B cell (primary cell): ENCODE measurements at regions not wholly inside any gene's neighbourhood (a gene's known extent, or its start where the extent isn't known, plus 50 kb on each side); places are given as distances from the start of the nearest gene placed in this dataset.

ENCODE experiments used
- ATAC-seq: fragments of 200-7000 bp; cut with Tn5 transposase; one replicate; pipeline ENCODE4 v1.10.0; 2021; ENCODE audit warnings: low read depth, mild to moderate bottlenecking, moderate number of reproducible peaks, moderate library complexity
- CTCF ChIA-PET: fragments of 350-600 bp; sonication (Branson Sonifier 250); formaldehyde crosslinking; loops from one replicate; lab custom pipeline; 2021; ENCODE audit warnings: antibody characterized with exemption, inconsistent platforms; lab: Charles Lee
- POLR2A ChIA-PET: fragments of 350-600 bp; sonication (Branson Sonifier 250); formaldehyde crosslinking; loops from one replicate; lab custom pipeline; 2021; ENCODE audit warnings: antibody characterized with exemption; lab: Charles Lee
- DNase-seq: peaks from one replicate; pipeline ENCODE4 v3.0.0; 2013
- H2AFZ ChIP-seq: 2 replicates; pipeline ENCODE4 v1.6.1; 2012; ENCODE audit warnings: mild to moderate bottlenecking, low read depth, low read length; ENCODE audit not compliant: insufficient read depth, poor library complexity, severe bottlenecking
- H3K27ac ChIP-seq, 2 donors: 1 replicate in 1 of 2; 2 replicates in 1 of 2; pipeline ENCODE4 v1.5.1; 2012 to 2013; ENCODE audit warnings: low read length in 2 of 2, mild to moderate bottlenecking in 2 of 2, moderate library complexity in 1 of 2
- H3K27me3 ChIP-seq, 4 experiments: fragments of 200-600 bp in 1 of 4; sonication (generic) in 1 of 4; replicated peaks in 1 of 4; 1 replicate in 2 of 4; 2 replicates in 2 of 4; pipeline versions ENCODE4 v1.6.1 to v1.7.0; 2013 to 2016; ENCODE audit warnings: low read length in 3 of 4, mild to moderate bottlenecking in 2 of 4, mixed read lengths in 1 of 4, moderate library complexity in 1 of 4; ENCODE audit not compliant: insufficient read depth in 4 of 4, control insufficient read depth in 3 of 4; ENCODE audit errors: control extremely low read depth in 1 of 4
- H3K36me3 ChIP-seq, 2 experiments: replicated peaks in 1 of 2; 1 replicate in 1 of 2; 2 replicates in 1 of 2; pipeline versions ENCODE4 v1.6.1 to v1.7.1; 2013; ENCODE audit warnings: low read length in 1 of 2; ENCODE audit not compliant: insufficient read depth in 2 of 2, control insufficient read depth in 1 of 2; ENCODE audit errors: control extremely low read depth in 1 of 2, extremely low read depth in 1 of 2
- H3K4me1 ChIP-seq, 2 donors: fragments of 200-600 bp in 1 of 2; sonication (generic) in 1 of 2; 1 replicate in 1 of 2; 2 replicates in 1 of 2; pipeline versions ENCODE4 v1.5.1 to v1.6.1; 2013 to 2017; ENCODE audit warnings: low read length in 2 of 2; ENCODE audit not compliant: control insufficient read depth in 2 of 2, insufficient read depth in 2 of 2
- H3K4me2 ChIP-seq: replicated peaks from 2 replicates; pipeline ENCODE3; 2012; ENCODE audit warnings: mild to moderate bottlenecking, low read depth, low read length; ENCODE audit not compliant: poor library complexity, severe bottlenecking
- H3K4me3 ChIP-seq, 5 experiments: fragments of 200-600 bp in 1 of 5; sonication (generic) in 1 of 5; 1 replicate in 3 of 5; 2 replicates in 2 of 5; pipeline versions ENCODE4 v1.5.1 to v1.7.0; 2011 to 2016; ENCODE audit warnings: low read length in 4 of 5, mild to moderate bottlenecking in 4 of 5, low read depth in 2 of 5, control low read depth in 1 of 5, moderate library complexity in 1 of 5; ENCODE audit not compliant: insufficient read depth in 1 of 5; ENCODE audit errors: control extremely low read depth in 1 of 5, extremely low read depth in 1 of 5
- H3K79me2 ChIP-seq: fragments of 200-600 bp; sonication (generic); one replicate; pipeline ENCODE4 v1.6.0; 2016; ENCODE audit warnings: low read length; ENCODE audit not compliant: control insufficient read depth, insufficient read depth
- H3K9ac ChIP-seq: fragments of 200-600 bp; sonication (generic); 2 replicates; pipeline ENCODE4 v1.6.1; 2017; ENCODE audit warnings: mild to moderate bottlenecking, low read length, moderate library complexity
- H3K9me3 ChIP-seq, 3 donors: one replicate each; pipeline versions ENCODE4 v1.6.1 to v1.7.1; 2013; ENCODE audit warnings: low read length in 2 of 3; ENCODE audit not compliant: control insufficient read depth in 2 of 3, insufficient read depth in 1 of 3; ENCODE audit errors: control extremely low read depth in 1 of 3
- H4K20me1 ChIP-seq: 2 replicates; pipeline ENCODE4 v1.6.0; 2012; ENCODE audit warnings: mild to moderate bottlenecking, low read length; ENCODE audit not compliant: insufficient read depth, control insufficient read depth, poor library complexity, severe bottlenecking
- H3K27ac Mint-ChIP-seq: one replicate; pipeline ENCODE4 v1.8.0; 2021; ENCODE audit warnings: mixed read lengths
- H3K27me3 Mint-ChIP-seq: one replicate; pipeline ENCODE4 v1.8.0; 2021; ENCODE audit warnings: mixed read lengths
- H3K4me1 Mint-ChIP-seq: one replicate; pipeline ENCODE4 v1.8.0; 2021; ENCODE audit warnings: mixed read lengths
- H3K4me3 Mint-ChIP-seq: one replicate; pipeline ENCODE4 v1.8.0; 2021; ENCODE audit warnings: mixed read lengths
- H3K9me3 Mint-ChIP-seq: one replicate; pipeline ENCODE4 v1.8.0; 2022; ENCODE audit warnings: mixed read lengths; ENCODE audit not compliant: insufficient read depth
- EZH2 ChIP-seq: IDR thresholded peaks from 2 replicates; pipeline ENCODE4 v1.6.1; 2012; ENCODE audit warnings: borderline replicate concordance, low read depth, mild to moderate bottlenecking, moderate library complexity, low read length; ENCODE audit not compliant: insufficient read depth, poor library complexity, severe bottlenecking
- WGBS: methylation state at CpG from one replicate; pipeline ENCODE4 v1.1.5; 2013; ENCODE audit warnings: missing lambda C conversion rate; ENCODE audit not compliant: insufficient coverage; 5-methylcytosine and 5-hydroxymethylcytosine counted together
- intact Hi-C: fragments of 100-400 bp; cut with micrococcal nuclease; formaldehyde crosslinking; loops from one replicate; pipeline ENCODE4 v1.10.0; 2022
- TF ChIP-seq, protein P1 (sequence below): fragments of 200-600 bp; IDR thresholded peaks from one replicate; pipeline ENCODE4 v1.8.0; 2022; ENCODE audit warnings: antibody characterized with exemption, mild to moderate bottlenecking

DNA sequence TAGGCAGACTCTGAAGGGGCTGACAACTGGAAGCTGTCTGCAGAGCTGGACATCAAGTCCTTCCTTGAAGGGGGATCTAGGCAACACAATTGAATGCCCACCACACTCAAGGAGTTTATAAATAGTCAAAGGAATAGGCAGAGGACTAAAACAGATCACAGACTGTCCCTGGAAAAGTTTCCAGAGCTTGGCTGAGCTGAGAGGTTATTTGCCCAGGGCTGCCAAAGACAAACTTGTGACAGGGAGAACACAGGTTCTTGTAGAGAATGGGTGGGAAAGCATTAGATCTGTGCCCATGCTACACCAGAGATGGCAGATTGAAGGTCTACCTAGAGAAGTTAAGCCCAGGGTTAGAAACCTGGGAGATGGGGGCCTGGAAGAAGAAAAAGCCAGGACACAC, 344.6 kb downstream of the MID1IP1 start:
- Histone ChIP-seq H3K4me2 (no peak overlapping the region), H3K27ac (peak overlapping the region; percentile 97 to 99), H3K79me2 (no peaks in the 10 kb centered on the region), H3K4me1 (peaks cover 48 to 63% of the 10 kb centered on the region in 2 donors), H3K36me3 (no peaks in the 10 kb centered on the region), H2AFZ (no peak overlapping the region), H3K4me3 (no peak overlapping the region), H3K27me3 (no peaks in the 10 kb centered on the region), H3K9me3 (no peaks in the 10 kb centered on the region), H3K9ac (no peak overlapping the region), H4K20me1 (no peaks in the 10 kb centered on the region)
- no peak overlapping the region for H3K4me3 Mint-ChIP-seq
- H3K9me3 Mint-ChIP-seq, result no peaks in the 10 kb centered on the region
- no peaks in the 10 kb centered on the region for H3K27me3 Mint-ChIP-seq
- no peak overlapping the region for H3K27ac Mint-ChIP-seq
- DNase-seq (no peak), ATAC-seq (no peak)
- intact Hi-C loops, result loop anchor here (2.0 to 10.0 kb wide), 2 partner anchors 99 to 345 kb away; partner anchors contain the start of gene MID1IP1
- POLR2A ChIA-PET, result interaction anchor here (1.5 to 1.9 kb wide), 2 partner anchors 11 to 266 kb away, joined by 5 read pairs; no protein-coding TSS in a partner anchor
- H3K4me1 Mint-ChIP-seq, result peaks cover 68% of the 10 kb centered on the region
- TF ChIP-seq, protein P1, sequence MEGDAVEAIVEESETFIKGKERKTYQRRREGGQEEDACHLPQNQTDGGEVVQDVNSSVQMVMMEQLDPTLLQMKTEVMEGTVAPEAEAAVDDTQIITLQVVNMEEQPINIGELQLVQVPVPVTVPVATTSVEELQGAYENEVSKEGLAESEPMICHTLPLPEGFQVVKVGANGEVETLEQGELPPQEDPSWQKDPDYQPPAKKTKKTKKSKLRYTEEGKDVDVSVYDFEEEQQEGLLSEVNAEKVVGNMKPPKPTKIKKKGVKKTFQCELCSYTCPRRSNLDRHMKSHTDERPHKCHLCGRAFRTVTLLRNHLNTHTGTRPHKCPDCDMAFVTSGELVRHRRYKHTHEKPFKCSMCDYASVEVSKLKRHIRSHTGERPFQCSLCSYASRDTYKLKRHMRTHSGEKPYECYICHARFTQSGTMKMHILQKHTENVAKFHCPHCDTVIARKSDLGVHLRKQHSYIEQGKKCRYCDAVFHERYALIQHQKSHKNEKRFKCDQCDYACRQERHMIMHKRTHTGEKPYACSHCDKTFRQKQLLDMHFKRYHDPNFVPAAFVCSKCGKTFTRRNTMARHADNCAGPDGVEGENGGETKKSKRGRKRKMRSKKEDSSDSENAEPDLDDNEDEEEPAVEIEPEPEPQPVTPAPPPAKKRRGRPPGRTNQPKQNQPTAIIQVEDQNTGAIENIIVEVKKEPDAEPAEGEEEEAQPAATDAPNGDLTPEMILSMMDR, result no peak
- CTCF ChIA-PET, result no interaction called here

DNA sequence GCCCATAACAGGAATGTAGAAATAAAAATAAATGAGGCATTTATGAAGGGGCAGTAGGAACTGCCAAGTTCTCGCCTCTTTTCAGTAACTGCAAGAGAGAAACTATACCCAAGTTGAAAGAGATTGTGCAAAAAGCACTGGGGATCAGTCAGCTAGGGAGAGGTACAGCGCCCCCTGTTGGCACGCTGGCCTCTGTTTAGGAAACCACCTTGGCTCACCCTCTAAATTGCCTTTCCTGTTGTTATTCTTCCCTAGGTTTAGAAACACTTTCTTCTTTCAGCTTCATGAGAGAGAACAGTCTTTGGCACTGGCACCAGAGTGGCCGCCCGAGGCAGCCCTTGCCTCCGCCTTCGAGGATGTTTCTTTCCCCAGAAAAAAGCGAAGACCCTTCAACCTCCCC, 348.5 kb downstream of the MID1IP1 start:
- no peaks in the 10 kb centered on the region for H3K36me3 ChIP-seq
- Mint-ChIP-seq H3K27me3 (no peaks in the 10 kb centered on the region), H3K9me3 (no peaks in the 10 kb centered on the region), H3K27ac (no peak overlapping the region), H3K4me3 (no peak overlapping the region), H3K4me1 (peaks cover 52% of the 10 kb centered on the region)
- ATAC-seq (no peak), DNase-seq (peak; percentile 72)
- H3K9me3 ChIP-seq, result no peaks in the 10 kb centered on the region
- H2AFZ ChIP-seq, result no peak overlapping the region
- intact Hi-C loops, result loop anchor here (1.0 to 10.0 kb wide), 4 partner anchors 14 to 395 kb away; no protein-coding TSS in a partner anchor
- no peak overlapping the region for H3K27ac ChIP-seq
- H3K4me2 ChIP-seq, result no peak overlapping the region
- H3K9ac ChIP-seq, result no peak overlapping the region
- WGBS, result 0% methylated on average over 2 of the region's 8 CpGs
- TF ChIP-seq, protein P1, result peak; percentile 66
- TF ChIP-seq EZH2, result no peak
- POLR2A ChIA-PET, result no interaction called here
- H3K27me3 ChIP-seq, result no peaks in the 10 kb centered on the region
- no peaks in the 10 kb centered on the region for H3K79me2 ChIP-seq
- no peak overlapping the region for H3K4me3 ChIP-seq
- H4K20me1 ChIP-seq, result no peaks in the 10 kb centered on the region
- peaks cover 35 to 46% of the 10 kb centered on the region in 2 donors for H3K4me1 ChIP-seq
- CTCF ChIA-PET, result interaction anchor here (0.6 to 5.5 kb wide), 14 partner anchors 9 to 432 kb away, joined by 3 to 74 read pairs (median 3); no protein-coding TSS in a partner anchor
